HEK293T (cell line): ENCODE measurements at regions not wholly inside any gene's neighbourhood (a gene's known extent, or its start where the extent isn't known, plus 50 kb on each side); places are given as distances from the start of the nearest gene placed in this dataset.

ENCODE experiments used
- ARNT ChIP-seq: fragments of 450-650 bp; IDR thresholded peaks from 2 replicates; pipeline ENCODE4 v1.6.1; 2017; ENCODE audit warnings: mild to moderate bottlenecking
- BHLHE40 ChIP-seq: fragments of 450-650 bp; IDR thresholded peaks from 2 replicates; pipeline ENCODE4 v1.6.1; 2016; ENCODE audit warnings: mild to moderate bottlenecking, moderate library complexity, borderline replicate concordance
- SP1 ChIP-seq: fragments of 450-650 bp; IDR thresholded peaks from 2 replicates; pipeline ENCODE4 v1.6.1; 2017
- TARDBP ChIP-seq: fragments of 450-650 bp; IDR thresholded peaks from 2 replicates; pipeline ENCODE4 v1.6.1; 2016

DNA sequence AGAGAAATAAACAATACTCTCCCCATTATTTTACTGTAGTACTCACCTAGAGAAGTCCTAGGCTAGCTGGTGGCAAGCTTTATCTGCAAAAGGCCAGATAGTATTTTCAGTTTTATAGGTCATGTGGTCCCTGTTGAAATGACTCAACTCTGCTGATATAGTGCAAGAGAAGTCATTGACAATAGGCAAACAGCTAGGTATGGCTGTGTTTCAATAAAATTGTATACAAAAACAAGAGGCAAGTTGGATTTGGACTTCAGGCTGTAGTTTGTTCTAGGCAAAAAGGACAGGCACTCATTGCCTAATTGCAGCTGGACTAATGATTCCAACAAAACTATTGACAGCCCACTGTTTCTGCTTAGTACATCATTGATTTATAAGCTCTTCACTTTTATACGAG is 328.0 kb upstream of the PDZRN3 start:
- TF ChIP-seq TARDBP (no peak), SP1 (no peak), ARNT (no peak), BHLHE40 (no peak)
